Sigmoid colon (tissue), 4 donors: ENCODE measurements at regions not wholly inside any gene's neighbourhood (a gene's known extent, or its start where the extent isn't known, plus 50 kb on each side); places are given as distances from the start of the nearest gene placed in this dataset.

ENCODE experiments used
- POLR2A ChIP-seq, 2 donors: fragments of 450-650 bp; IDR thresholded peaks; one replicate each; pipeline ENCODE4 v1.6.1; 2016; ENCODE audit warnings: antibody characterized with exemption in 2 of 2, mild to moderate bottlenecking in 2 of 2, moderate library complexity in 2 of 2
- POLR2AphosphoS5 ChIP-seq, 4 donors: sonication (generic); formaldehyde crosslinking; IDR thresholded peaks; one replicate each; pipeline ENCODE4 v1.6.1; 2017; ENCODE audit warnings: antibody characterized with exemption in 4 of 4
- TF ChIP-seq, protein P1 (sequence below), 4 experiments: fragments of 450-650 bp in 3 of 4; fragments of 200-600 bp in 1 of 4; IDR thresholded peaks; one replicate each; pipeline ENCODE4 v1.5.1; 2016 to 2019; ENCODE audit warnings: antibody characterized with exemption in 4 of 4, mild to moderate bottlenecking in 3 of 4, moderate library complexity in 2 of 4

DNA sequence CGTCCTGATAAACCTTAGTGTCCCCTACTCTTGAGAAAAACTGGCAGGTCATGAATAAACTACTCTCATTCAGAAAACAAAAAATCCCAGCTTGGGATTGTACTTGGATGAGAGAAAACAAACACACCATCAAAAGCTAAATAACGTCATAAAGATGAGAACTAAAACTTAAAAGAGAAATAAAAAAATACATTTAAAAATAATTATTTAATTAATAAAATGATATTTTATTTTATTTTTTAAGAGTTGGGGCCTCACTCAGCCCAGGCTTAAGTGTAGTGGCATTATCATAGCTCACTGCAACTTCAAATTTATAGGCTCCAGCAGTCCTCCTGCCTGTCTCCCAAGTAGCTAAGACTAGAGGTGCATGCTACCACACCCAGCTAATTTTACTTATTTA lies 125.4 kb upstream of the CA10 start:
- TF ChIP-seq POLR2A (IDR thresholded peaks at IDR 0.05) (no peak), POLR2AphosphoS5 (IDR thresholded peaks at IDR 0.05) (no peak)
- TF ChIP-seq, protein P1, sequence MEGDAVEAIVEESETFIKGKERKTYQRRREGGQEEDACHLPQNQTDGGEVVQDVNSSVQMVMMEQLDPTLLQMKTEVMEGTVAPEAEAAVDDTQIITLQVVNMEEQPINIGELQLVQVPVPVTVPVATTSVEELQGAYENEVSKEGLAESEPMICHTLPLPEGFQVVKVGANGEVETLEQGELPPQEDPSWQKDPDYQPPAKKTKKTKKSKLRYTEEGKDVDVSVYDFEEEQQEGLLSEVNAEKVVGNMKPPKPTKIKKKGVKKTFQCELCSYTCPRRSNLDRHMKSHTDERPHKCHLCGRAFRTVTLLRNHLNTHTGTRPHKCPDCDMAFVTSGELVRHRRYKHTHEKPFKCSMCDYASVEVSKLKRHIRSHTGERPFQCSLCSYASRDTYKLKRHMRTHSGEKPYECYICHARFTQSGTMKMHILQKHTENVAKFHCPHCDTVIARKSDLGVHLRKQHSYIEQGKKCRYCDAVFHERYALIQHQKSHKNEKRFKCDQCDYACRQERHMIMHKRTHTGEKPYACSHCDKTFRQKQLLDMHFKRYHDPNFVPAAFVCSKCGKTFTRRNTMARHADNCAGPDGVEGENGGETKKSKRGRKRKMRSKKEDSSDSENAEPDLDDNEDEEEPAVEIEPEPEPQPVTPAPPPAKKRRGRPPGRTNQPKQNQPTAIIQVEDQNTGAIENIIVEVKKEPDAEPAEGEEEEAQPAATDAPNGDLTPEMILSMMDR (IDR thresholded peaks at IDR 0.05) = no peak
